ENCODE measurements at regions not wholly inside any gene's neighbourhood (a gene's known extent, or its start where the extent isn't known, plus 50 kb on each side); places are given as distances from the start of the nearest gene placed in this dataset.

GRCh38 chr1:184851822-184852746, 97.4 kb upstream of the EDEM3 start:
- Mint-ChIP-seq H3K4me3 (no peak overlapping the region), H3K4me1 (no peaks in the 10 kb centered on the region), H3K9me3 (peaks cover 4% of the 10 kb centered on the region), H3K27me3 (ENCODE audit: low read depth) (no peaks in the 10 kb centered on the region), H3K27ac (no peak overlapping the region), H3K36me3 (no peaks in the 10 kb centered on the region)
- no peak for DNase-seq (ENCODE audit: low spot score in 2 of 2, unreplicated experiment in 2 of 2)
- TF ChIP-seq, protein P1, sequence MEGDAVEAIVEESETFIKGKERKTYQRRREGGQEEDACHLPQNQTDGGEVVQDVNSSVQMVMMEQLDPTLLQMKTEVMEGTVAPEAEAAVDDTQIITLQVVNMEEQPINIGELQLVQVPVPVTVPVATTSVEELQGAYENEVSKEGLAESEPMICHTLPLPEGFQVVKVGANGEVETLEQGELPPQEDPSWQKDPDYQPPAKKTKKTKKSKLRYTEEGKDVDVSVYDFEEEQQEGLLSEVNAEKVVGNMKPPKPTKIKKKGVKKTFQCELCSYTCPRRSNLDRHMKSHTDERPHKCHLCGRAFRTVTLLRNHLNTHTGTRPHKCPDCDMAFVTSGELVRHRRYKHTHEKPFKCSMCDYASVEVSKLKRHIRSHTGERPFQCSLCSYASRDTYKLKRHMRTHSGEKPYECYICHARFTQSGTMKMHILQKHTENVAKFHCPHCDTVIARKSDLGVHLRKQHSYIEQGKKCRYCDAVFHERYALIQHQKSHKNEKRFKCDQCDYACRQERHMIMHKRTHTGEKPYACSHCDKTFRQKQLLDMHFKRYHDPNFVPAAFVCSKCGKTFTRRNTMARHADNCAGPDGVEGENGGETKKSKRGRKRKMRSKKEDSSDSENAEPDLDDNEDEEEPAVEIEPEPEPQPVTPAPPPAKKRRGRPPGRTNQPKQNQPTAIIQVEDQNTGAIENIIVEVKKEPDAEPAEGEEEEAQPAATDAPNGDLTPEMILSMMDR (IDR thresholded peaks at IDR 0.05; ENCODE audit: unreplicated experiment) = no peak

GRCh38 chr1:184843732-184844495, 89.3 kb upstream of the EDEM3 start:
- no peaks in the 10 kb centered on the region for H3K9me3 Mint-ChIP-seq
- no peaks in the 10 kb centered on the region for H3K27me3 Mint-ChIP-seq (ENCODE audit: low read depth)
- TF ChIP-seq, protein P1 (IDR thresholded peaks at IDR 0.05; ENCODE audit: unreplicated experiment) = no peak
- H3K36me3 Mint-ChIP-seq = no peaks in the 10 kb centered on the region
- H3K4me1 Mint-ChIP-seq = peaks cover under 1% of the 10 kb centered on the region
- H3K27ac Mint-ChIP-seq = no peak overlapping the region
- no peak overlapping the region for H3K4me3 Mint-ChIP-seq
- no peak for DNase-seq (ENCODE audit: low spot score in 2 of 2, unreplicated experiment in 2 of 2)

DNA sequence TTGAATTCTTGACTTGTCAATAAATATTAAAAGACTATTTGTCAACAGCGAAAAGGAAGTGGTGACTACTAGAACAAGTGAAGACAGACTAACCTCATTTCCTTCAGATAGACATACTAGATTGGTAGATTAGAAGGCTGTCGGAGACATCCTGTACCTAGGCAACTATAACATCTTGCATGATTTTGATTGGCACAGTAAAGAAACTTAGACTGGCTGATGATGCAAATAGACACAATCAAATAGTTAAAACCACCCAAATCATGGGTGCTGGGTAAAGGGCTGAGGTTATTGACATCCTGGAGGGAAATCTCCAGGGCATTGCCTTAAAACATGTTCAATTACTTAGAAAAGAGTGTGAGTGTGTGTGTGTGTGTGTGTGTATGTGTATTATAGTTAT, 85.9 kb upstream of the EDEM3 start:
- TF ChIP-seq, protein P1 (IDR thresholded peaks at IDR 0.05; ENCODE audit: unreplicated experiment) = no peak
- no peaks in the 10 kb centered on the region for H3K36me3 Mint-ChIP-seq
- no peaks in the 10 kb centered on the region for H3K27me3 Mint-ChIP-seq (ENCODE audit: low read depth)
- no peak overlapping the region for H3K27ac Mint-ChIP-seq
- H3K4me1 Mint-ChIP-seq = peaks cover 10% of the 10 kb centered on the region
- DNase-seq (ENCODE audit: low spot score in 2 of 2, unreplicated experiment in 2 of 2) = no peak
- no peaks in the 10 kb centered on the region for H3K9me3 Mint-ChIP-seq
- H3K4me3 Mint-ChIP-seq = no peak overlapping the region

DNA sequence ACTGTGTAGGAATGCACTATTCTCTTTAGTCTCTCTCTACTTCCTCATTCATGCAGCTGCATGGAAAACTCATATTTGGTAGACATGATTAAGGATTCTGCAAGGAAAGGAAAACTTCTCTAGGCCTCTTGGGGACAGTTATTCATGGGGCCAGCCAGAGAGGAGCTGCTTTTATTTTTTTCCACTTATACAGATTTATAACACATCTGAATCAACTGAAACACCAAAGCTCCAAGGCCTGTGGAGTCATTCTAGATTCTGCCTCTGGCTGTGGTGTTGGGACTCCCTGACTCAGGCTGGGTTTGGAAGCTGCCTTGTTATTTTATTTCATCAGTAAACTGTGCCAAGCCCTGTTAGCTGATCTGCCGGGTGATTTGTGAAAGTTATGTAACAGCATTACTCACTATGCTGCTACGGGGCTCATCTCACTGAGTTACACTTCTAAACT, 83.9 kb upstream of the EDEM3 start:
- peak overlapping the region; percentile 2 for H3K27ac Mint-ChIP-seq
- H3K36me3 Mint-ChIP-seq = peaks cover 4% of the 10 kb centered on the region
- TF ChIP-seq, protein P1 (IDR thresholded peaks at IDR 0.05; ENCODE audit: unreplicated experiment) = no peak
- DNase-seq (ENCODE audit: low spot score in 2 of 2, unreplicated experiment in 2 of 2) = no peak
- no peaks in the 10 kb centered on the region for H3K27me3 Mint-ChIP-seq (ENCODE audit: low read depth)
- peaks cover 10% of the 10 kb centered on the region for H3K4me1 Mint-ChIP-seq
- H3K4me3 Mint-ChIP-seq = no peak overlapping the region
- H3K9me3 Mint-ChIP-seq = peaks cover 4% of the 10 kb centered on the region

- Mint-ChIP-seq H3K4me3 (no peak overlapping the region), H3K27me3 (ENCODE audit: low read depth) (no peaks in the 10 kb centered on the region), H3K4me1 (peaks cover 10% of the 10 kb centered on the region), H3K9me3 (peaks cover 4% of the 10 kb centered on the region), H3K27ac (no peak overlapping the region), H3K36me3 (peaks cover 4% of the 10 kb centered on the region)
- no peak for DNase-seq (ENCODE audit: low spot score in 2 of 2, unreplicated experiment in 2 of 2)
- TF ChIP-seq, protein P1 (IDR thresholded peaks at IDR 0.05; ENCODE audit: unreplicated experiment) = no peak
Measured at GRCh38 chr1:184836934-184837895, 82.6 kb upstream of the EDEM3 start.

Measured in mesothelial cell of epicardium (in vitro differentiated cells).